ENCODE measurements at regions not wholly inside any gene's neighbourhood (a gene's known extent, or its start where the extent isn't known, plus 50 kb on each side); places are given as distances from the start of the nearest gene placed in this dataset.
A peak's percentile ranks its signal among the peaks of the same experiment; 100 is the strongest.

DNA sequence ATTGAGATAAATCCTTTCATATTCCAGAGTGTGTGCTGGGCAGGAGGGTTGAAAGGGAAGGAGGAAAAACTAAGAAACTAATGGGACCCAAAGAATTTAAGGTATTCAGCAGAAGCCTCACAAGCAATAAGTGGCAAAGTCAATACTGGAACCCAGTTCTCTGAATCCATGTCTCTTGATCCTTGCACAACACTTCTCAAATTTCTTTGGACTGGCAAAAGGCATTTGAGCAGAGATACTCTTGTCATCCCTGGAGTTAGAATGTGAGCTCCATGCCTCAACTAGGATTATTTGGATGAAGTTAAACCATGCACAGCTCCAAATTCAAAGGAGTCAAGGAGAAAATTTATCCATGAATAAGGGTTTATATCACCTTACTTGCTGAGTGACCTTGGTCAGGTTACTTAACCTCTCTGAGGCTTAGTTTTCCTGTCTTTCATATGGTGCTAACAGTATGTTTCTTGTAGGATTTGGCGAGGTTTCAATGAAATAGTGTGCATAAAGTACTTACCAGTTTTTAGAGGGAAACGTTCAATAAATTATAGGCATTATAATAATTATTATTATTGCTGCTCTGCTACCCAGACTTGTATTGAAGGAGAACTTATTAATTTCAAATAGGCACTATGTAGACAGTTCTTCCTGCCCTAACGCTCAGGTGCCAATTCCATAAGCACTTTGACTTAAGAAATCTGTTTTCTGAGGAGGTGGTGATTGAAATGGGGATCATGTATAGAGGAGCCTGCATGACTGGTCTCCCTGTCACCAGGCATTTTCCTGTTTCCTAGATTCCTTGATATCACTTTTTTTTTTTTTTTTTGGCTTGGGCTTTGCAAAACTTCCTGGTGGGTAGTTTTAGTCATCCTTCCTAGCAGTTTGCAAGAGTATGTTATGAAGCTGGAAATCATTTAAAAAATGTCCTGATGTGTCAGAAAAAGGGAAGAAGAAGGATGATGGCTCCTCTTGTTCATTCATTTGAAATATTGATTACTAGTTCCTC, 125.0 kb upstream of the JUN start:
- no peak for DNase-seq (ENCODE audit: low read depth in 3 of 3, low spot score in 2 of 3)

DNA sequence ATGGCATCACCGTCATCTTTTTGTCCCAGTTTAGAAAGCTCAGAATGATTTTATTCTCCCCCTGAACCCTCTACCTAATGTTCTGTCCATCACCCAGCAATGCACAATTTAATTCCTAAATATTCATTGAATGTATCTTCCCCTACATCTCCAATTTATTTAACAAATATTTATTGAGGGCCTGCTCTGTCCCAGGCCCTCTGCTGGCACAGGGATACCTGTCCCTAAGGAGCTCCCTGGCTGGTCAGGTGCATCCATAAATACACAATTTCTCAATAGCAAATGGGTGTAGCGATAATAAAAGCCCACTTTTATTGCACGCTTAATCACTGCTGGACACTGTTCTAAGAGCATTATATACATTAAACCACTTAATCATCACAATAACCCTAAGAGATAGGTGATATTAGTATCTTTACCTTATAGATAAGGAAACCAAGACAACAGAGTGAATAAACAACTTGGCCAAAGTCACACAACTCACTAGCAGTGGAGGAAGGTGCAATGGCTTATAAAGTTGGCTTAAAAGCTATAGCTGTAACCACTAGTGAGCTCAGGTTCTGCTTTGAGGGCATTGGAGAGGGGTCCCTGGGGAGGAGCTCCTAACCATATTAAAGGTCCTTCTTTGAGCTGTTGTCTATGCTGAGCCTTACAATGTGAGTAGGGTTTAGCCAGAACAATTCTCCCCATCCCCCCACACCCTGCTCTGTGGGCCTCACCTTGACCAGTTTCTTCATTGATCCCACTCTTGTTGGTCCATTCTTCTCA, 126.3 kb upstream of the JUN start:
- no peak for DNase-seq (ENCODE audit: low read depth in 3 of 3, low spot score in 2 of 3)

DNA sequence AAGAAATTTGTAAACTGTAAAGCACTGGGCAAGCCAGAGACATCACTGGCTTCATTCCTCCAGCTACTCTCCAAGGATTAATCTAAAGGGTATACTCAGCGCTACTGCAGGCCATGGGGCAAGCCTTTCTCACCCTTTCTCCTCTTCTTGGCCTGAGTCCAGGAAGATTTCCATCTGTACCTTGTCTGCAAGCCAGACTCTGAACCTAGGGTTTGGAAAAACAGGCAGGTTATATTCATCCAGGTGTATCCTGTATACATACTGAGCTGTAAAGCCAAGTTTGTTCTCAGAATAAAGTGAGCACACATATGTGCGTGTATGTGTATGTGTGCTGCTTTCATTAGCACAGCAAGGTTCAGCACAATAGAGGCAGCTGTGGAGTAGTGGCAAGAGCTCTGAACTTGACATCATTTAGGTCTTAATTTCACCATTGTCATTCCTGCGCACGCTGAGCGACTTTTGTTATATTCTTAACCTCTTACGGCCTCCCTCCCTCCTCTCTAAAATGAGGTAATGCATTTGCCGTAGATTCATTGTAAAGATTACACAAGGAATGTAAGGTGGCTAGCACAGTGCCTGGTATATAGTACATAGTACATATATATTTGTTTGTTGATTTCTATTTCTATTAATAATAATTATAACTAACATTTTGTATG, 128.1 kb upstream of the JUN start:
- DNase-seq (ENCODE audit: low read depth in 3 of 3, low spot score in 2 of 3): no peak

GRCh38 chr1:58914925-58915324, 131.1 kb upstream of the JUN start:
- no peak for DNase-seq (ENCODE audit: low read depth in 3 of 3, low spot score in 2 of 3)

- DNase-seq (ENCODE audit: low read depth in 3 of 3, low spot score in 2 of 3): no peak
Measured at GRCh38 chr1:58917436-58917835, 133.6 kb upstream of the JUN start.

GRCh38 chr1:58919226-58919958, 135.5 kb upstream of the JUN start:
- no peak for DNase-seq (ENCODE audit: low read depth in 3 of 3, low spot score in 2 of 3)

- DNase-seq (ENCODE audit: low read depth in 3 of 3, low spot score in 2 of 3): no peak
Measured at GRCh38 chr1:58919959-58920321, 136.1 kb upstream of the JUN start.

- DNase-seq (ENCODE audit: low read depth in 3 of 3, low spot score in 2 of 3): no peak
Measured at GRCh38 chr1:58921342-58921741, 137.5 kb upstream of the JUN start.

DNA sequence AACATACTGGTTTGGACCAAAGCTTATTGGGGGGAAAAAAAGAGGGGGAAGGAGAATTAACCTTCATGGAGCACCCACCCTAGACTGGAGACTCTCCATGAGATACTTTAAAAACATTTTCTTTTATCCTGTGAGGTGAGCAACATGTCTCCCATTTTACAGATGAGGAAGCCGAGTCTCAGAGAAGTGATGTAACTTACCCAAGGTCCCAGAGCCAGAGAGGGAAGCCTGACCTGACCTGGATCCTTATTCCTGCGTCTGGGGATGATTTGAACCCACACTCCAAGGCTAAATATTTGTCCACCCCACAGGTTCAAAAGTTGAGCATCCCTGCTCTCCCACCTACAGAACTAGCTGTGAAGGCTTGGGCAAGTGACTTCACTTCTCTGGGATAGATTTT, 137.9 kb upstream of the JUN start:
- no peak for DNase-seq (ENCODE audit: low read depth in 3 of 3, low spot score in 2 of 3)

GRCh38 chr1:58922302-58923089, 138.6 kb upstream of the JUN start:
- peak in 1 of 3 donors; percentile 36 for DNase-seq (ENCODE audit: low read depth in 3 of 3, low spot score in 2 of 3)

DNA sequence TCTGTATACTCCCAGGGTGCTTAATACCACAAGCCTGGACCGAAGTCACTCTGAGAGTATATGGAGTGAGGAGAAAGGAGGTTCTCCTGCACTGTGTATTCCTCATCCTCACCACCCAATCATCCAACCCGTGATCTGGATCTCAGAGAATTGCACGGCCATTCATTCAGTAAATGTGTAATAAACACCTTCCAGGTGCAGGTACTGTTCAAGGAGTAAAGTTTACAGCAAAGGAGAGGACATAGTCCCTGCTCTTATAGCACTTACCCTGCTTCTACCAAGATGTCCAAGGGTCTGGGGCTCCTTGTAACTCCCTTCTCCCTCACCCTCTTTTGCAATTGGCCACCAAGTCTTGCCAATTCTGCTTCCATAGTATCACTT, 139.2 kb upstream of the JUN start:
- no peak for DNase-seq (ENCODE audit: low read depth in 3 of 3, low spot score in 2 of 3)

DNA sequence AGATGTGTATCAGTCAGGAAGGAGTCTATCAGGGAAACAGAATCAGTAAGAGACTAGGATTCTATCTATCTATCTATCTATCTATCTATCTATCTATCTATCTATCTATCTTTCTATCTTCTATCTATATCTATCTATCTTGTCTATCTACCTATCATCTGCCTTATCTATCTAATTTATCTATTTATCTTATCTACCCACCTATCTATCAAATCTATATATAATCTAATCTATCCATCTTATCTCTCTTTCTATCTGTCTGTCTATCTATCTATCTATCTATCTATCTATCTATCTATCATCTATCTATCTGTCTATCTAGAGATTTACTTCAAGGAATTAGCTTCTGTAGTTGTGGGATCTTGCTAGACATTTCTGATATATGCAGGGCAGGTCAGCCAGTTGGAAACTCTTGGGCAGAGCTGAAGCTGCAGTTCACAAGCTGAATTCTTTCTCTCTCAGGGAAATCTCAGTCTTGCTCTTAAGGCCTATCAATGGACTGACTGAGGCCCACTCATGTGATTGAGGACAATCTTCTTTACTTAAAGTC, 140.2 kb upstream of the JUN start:
- DNase-seq (ENCODE audit: low read depth in 3 of 3, low spot score in 2 of 3): no peak

GRCh38 chr1:58924821-58925220, 141.0 kb upstream of the JUN start:
- no peak for DNase-seq (ENCODE audit: low read depth in 3 of 3, low spot score in 2 of 3)

- DNase-seq (ENCODE audit: low read depth in 3 of 3, low spot score in 2 of 3): no peak
Measured at GRCh38 chr1:58925247-58925646, 141.4 kb upstream of the JUN start.

- no peak for DNase-seq (ENCODE audit: low read depth in 3 of 3, low spot score in 2 of 3)
Measured at GRCh38 chr1:58926152-58926551, 142.3 kb upstream of the JUN start.

GRCh38 chr1:58927041-58927721, 143.3 kb upstream of the JUN start:
- no peak for DNase-seq (ENCODE audit: low read depth in 3 of 3, low spot score in 2 of 3)

- no peak for DNase-seq (ENCODE audit: low read depth in 3 of 3, low spot score in 2 of 3)
Measured at GRCh38 chr1:58927722-58928085, 143.9 kb upstream of the JUN start.

GRCh38 chr1:58928514-58928913, 144.7 kb upstream of the JUN start:
- DNase-seq (ENCODE audit: low read depth in 3 of 3, low spot score in 2 of 3): no peak

DNA sequence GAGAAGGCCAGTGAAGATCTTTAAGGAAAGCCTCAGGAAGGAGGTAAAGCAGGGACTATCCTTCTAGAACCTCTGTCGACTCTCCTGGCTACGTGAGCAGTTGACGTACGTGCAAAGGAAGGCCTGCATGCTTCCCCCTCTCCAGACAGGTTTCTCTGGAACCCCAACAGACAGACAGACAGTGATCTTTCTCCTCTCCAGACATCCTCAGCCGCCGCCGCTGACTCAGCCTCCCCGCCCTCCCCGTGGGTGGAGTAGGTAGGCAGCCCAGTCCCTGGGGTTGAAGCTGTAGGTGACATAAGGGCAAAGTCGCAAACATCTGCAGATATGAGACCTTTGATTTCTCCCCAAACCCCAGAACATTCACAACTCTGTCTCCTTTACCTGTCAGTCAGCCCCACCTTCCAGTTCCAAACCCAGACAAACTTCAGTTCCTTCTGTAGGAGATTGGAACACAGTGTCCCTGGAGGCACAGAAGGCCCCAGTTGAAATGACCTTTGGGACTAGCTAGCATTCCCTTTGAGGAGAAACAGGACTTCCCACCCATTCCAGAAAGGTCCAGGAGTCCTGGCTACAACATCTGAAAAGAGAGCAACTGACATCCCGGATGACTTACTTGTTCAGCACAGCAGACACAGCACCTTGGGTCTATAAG, 146.0 kb upstream of the JUN start:
- no peak for DNase-seq (ENCODE audit: low read depth in 3 of 3, low spot score in 2 of 3)
